ENCODE measurements at regions not wholly inside any gene's neighbourhood (a gene's known extent, or its start where the extent isn't known, plus 50 kb on each side); places are given as distances from the start of the nearest gene placed in this dataset.

GRCh38 chr4:54414545-54414944 is 185.5 kb downstream of the PDGFRA start:
- Histone ChIP-seq H3K27ac (no peak overlapping the region), H3K4me1 (no peaks in the 10 kb centered on the region), H3K27me3 (ENCODE audit: insufficient read depth in 3 of 3, low read length in 2 of 3) (no peaks in the 10 kb centered on the region), H3K36me3 (ENCODE audit: insufficient read depth in 1 of 2, low read depth in 1 of 2) (no peaks in the 10 kb centered on the region), H3K9me3 (peaks cover 6% of the 10 kb centered on the region), H3K4me3 (no peak overlapping the region)
- ATAC-seq (no peak), DNase-seq (no peak)
- intact Hi-C loops (cut with DNase I), result no loop called here
- TF ChIP-seq CTCF (IDR thresholded peaks at IDR 0.05), result no peak

- WGBS, 3 donors, result 42 to 49% (median 44%) methylated on average over 2 of the region's 2 CpGs
- H3K4me1 ChIP-seq, result no peaks in the 10 kb centered on the region
- TF ChIP-seq CTCF (IDR thresholded peaks at IDR 0.05), result no peak
Observed at GRCh38 chr4:54417476-54417875, 188.4 kb downstream of the PDGFRA start.

GRCh38 chr4:54418468-54418867 is 189.4 kb downstream of the PDGFRA start:
- no peak overlapping the region for H3K27ac ChIP-seq
- 91 to 93% (median 92%) methylated on average over 5 of the region's 5 CpGs for WGBS, 3 donors
- no peak for TF ChIP-seq CTCF (IDR thresholded peaks at IDR 0.05)

More at GRCh38 chr4:54417476-54417875, 188.4 kb downstream of the PDGFRA start:
- Histone ChIP-seq H3K36me3 (ENCODE audit: insufficient read depth in 1 of 2, low read depth in 1 of 2) (no peaks in the 10 kb centered on the region), H3K27ac (no peak overlapping the region), H3K27me3 (ENCODE audit: insufficient read depth in 3 of 3, low read length in 2 of 3) (no peaks in the 10 kb centered on the region), H3K4me3 (no peak overlapping the region), H3K9me3 (peaks cover 6% of the 10 kb centered on the region)
- intact Hi-C loops (cut with DNase I), result no loop called here
- no peak for DNase-seq
- no peak for ATAC-seq

GRCh38 chr4:54423066-54423465 is 194.0 kb downstream of the PDGFRA start:
- intact Hi-C loops (cut with DNase I), result no loop called here
- ATAC-seq, result no peak
- Histone ChIP-seq H3K9me3 (no peaks in the 10 kb centered on the region), H3K4me3 (no peak overlapping the region), H3K27me3 (ENCODE audit: insufficient read depth in 3 of 3, low read length in 2 of 3) (peaks cover 0 to 4% (median 0%) of the 10 kb centered on the region in 3 donors), H3K4me1 (no peaks in the 10 kb centered on the region), H3K27ac (no peak overlapping the region), H3K36me3 (ENCODE audit: insufficient read depth in 1 of 2, low read depth in 1 of 2) (no peaks in the 10 kb centered on the region)
- WGBS, 3 donors, result 77 to 88% (median 79%) methylated on average over 1 of the region's 1 CpG
- TF ChIP-seq CTCF (IDR thresholded peaks at IDR 0.05), result no peak
- DNase-seq, result no peak

More at GRCh38 chr4:54418468-54418867, 189.4 kb downstream of the PDGFRA start:
- ATAC-seq, result no peak
- H3K9me3 ChIP-seq, result peaks cover 6% of the 10 kb centered on the region
- no peaks in the 10 kb centered on the region for H3K4me1 ChIP-seq
- no peaks in the 10 kb centered on the region for H3K36me3 ChIP-seq (ENCODE audit: insufficient read depth in 1 of 2, low read depth in 1 of 2)
- no peak overlapping the region for H3K4me3 ChIP-seq
- DNase-seq, result no peak
- intact Hi-C loops (cut with DNase I), result no loop called here
- H3K27me3 ChIP-seq (ENCODE audit: insufficient read depth in 3 of 3, low read length in 2 of 3), result no peaks in the 10 kb centered on the region

GRCh38 chr4:54427826-54428225 is 198.7 kb downstream of the PDGFRA start:
- intact Hi-C loops (cut with DNase I), result no loop called here
- H3K4me3 ChIP-seq, result no peak overlapping the region

More at GRCh38 chr4:54427826-54428225, 198.7 kb downstream of the PDGFRA start:
- no peak for TF ChIP-seq CTCF (IDR thresholded peaks at IDR 0.05)
- Histone ChIP-seq H3K4me1 (no peaks in the 10 kb centered on the region), H3K27ac (no peak overlapping the region), H3K9me3 (no peaks in the 10 kb centered on the region), H3K36me3 (ENCODE audit: insufficient read depth in 1 of 2, low read depth in 1 of 2) (no peaks in the 10 kb centered on the region), H3K27me3 (ENCODE audit: insufficient read depth in 3 of 3, low read length in 2 of 3) (peaks cover 0 to 4% (median 0%) of the 10 kb centered on the region in 3 donors)
- DNase-seq (no peak), ATAC-seq (no peak)
- 24 to 43% (median 28%) methylated on average over 2 of the region's 2 CpGs for WGBS, 3 donors

Measured in psoas muscle (tissue), 7 donors.